Muscle of leg (tissue), 3 donors: ENCODE measurements at regions not wholly inside any gene's neighbourhood (a gene's known extent, or its start where the extent isn't known, plus 50 kb on each side); places are given as distances from the start of the nearest gene placed in this dataset.
A peak's percentile ranks its signal among the peaks of the same experiment; 100 is the strongest.

Experiments used
- DNase-seq: peaks from one replicate; pipeline ENCODE4 v3.0.0; 2013
- H3K27ac ChIP-seq: one replicate; pipeline ENCODE4 v1.5.1; 2013; ENCODE audit warnings: mild to moderate bottlenecking, low read length, control low read depth
- H3K27me3 ChIP-seq: one replicate; pipeline ENCODE4 v1.6.1; 2013; ENCODE audit warnings: low read length; ENCODE audit not compliant: control insufficient read depth, insufficient read depth
- H3K36me3 ChIP-seq: one replicate; pipeline ENCODE4 v1.6.1; 2013; ENCODE audit warnings: low read length; ENCODE audit not compliant: control insufficient read depth, insufficient read depth
- H3K4me1 ChIP-seq: one replicate; pipeline ENCODE4 v1.6.1; 2013; ENCODE audit warnings: low read length; ENCODE audit not compliant: control insufficient read depth, insufficient read depth
- H3K4me3 ChIP-seq: one replicate; pipeline ENCODE4 v1.5.1; 2013; ENCODE audit warnings: low read length, control low read depth
- H3K9me3 ChIP-seq: replicated peaks from 2 replicates; pipeline ENCODE4 v1.6.1; 2013; ENCODE audit warnings: low read depth, low read length; ENCODE audit not compliant: control insufficient read depth
- WGBS: methylation state at CpG from one replicate; pipeline ENCODE4 v1.1.5; 2013; ENCODE audit warnings: missing lambda C conversion rate; ENCODE audit not compliant: insufficient coverage; 5-methylcytosine and 5-hydroxymethylcytosine counted together

GRCh38 chr9:87249029-87249428 lies 248.6 kb upstream of the DAPK1 start:
- DNase-seq: no peak
- Histone ChIP-seq H3K27ac (no peak overlapping the region), H3K4me1 (peaks cover 7% of the 10 kb centered on the region), H3K4me3 (no peak overlapping the region), H3K36me3 (peaks cover 2% of the 10 kb centered on the region), H3K27me3 (no peaks in the 10 kb centered on the region), H3K9me3 (no peaks in the 10 kb centered on the region)
- 100% methylated on average over 1 of the region's 3 CpGs for WGBS

- Histone ChIP-seq H3K4me1 (peaks cover 10% of the 10 kb centered on the region), H3K4me3 (no peak overlapping the region), H3K27me3 (no peaks in the 10 kb centered on the region), H3K9me3 (no peaks in the 10 kb centered on the region), H3K36me3 (peaks cover 2% of the 10 kb centered on the region), H3K27ac (no peak overlapping the region)
- DNase-seq: no peak
- WGBS: no CpG with 5 or more reads among the region's 1 CpG
Observed at GRCh38 chr9:87250205-87250604, 247.5 kb upstream of the DAPK1 start.

GRCh38 chr9:87255431-87256155 lies 242.1 kb upstream of the DAPK1 start:
- H3K27ac ChIP-seq: peak overlapping the region; percentile 93
- H3K4me3 ChIP-seq: no peak overlapping the region
- 8% methylated on average over 6 of the region's 11 CpGs for WGBS
- H3K36me3 ChIP-seq: no peaks in the 10 kb centered on the region
- H3K27me3 ChIP-seq: no peaks in the 10 kb centered on the region
- H3K9me3 ChIP-seq: no peaks in the 10 kb centered on the region
- peaks cover 39% of the 10 kb centered on the region for H3K4me1 ChIP-seq
- peak; percentile 94 for DNase-seq

GRCh38 chr9:87256973-87257372 lies 240.7 kb upstream of the DAPK1 start:
- Histone ChIP-seq H3K27me3 (no peaks in the 10 kb centered on the region), H3K9me3 (no peaks in the 10 kb centered on the region), H3K36me3 (no peaks in the 10 kb centered on the region), H3K27ac (no peak overlapping the region), H3K4me3 (no peak overlapping the region), H3K4me1 (peaks cover 39% of the 10 kb centered on the region)
- peak; percentile 78 for DNase-seq

GRCh38 chr9:87259543-87260518 lies 237.8 kb upstream of the DAPK1 start:
- Histone ChIP-seq H3K36me3 (no peaks in the 10 kb centered on the region), H3K27ac (peak overlapping the region; percentile 90), H3K4me1 (peaks cover 39% of the 10 kb centered on the region), H3K4me3 (no peak overlapping the region), H3K27me3 (no peaks in the 10 kb centered on the region), H3K9me3 (no peaks in the 10 kb centered on the region)
- peak; percentile 98 for DNase-seq
- WGBS: 20% methylated on average over 13 of the region's 20 CpGs

- H3K4me1 ChIP-seq: peaks cover 28% of the 10 kb centered on the region
- peaks cover 6% of the 10 kb centered on the region for H3K36me3 ChIP-seq
- H3K27ac ChIP-seq: no peak overlapping the region
- H3K4me3 ChIP-seq: no peak overlapping the region
- no peaks in the 10 kb centered on the region for H3K9me3 ChIP-seq
- WGBS: 92% methylated on average over 9 of the region's 9 CpGs
- H3K27me3 ChIP-seq: no peaks in the 10 kb centered on the region
- no peak for DNase-seq
Observed at GRCh38 chr9:87263291-87263690, 234.4 kb upstream of the DAPK1 start.

- peaks cover 6% of the 10 kb centered on the region for H3K36me3 ChIP-seq
- no CpG with 5 or more reads among the region's 1 CpG for WGBS
- H3K4me3 ChIP-seq: no peak overlapping the region
- no peaks in the 10 kb centered on the region for H3K27me3 ChIP-seq
- H3K27ac ChIP-seq: peak overlapping the region; percentile 96
- H3K4me1 ChIP-seq: peaks cover 43% of the 10 kb centered on the region
- no peak for DNase-seq
- H3K9me3 ChIP-seq: no peaks in the 10 kb centered on the region
Observed at GRCh38 chr9:87266697-87267096, 231.0 kb upstream of the DAPK1 start.

- H3K27me3 ChIP-seq: no peaks in the 10 kb centered on the region
- DNase-seq: peak; percentile 96
- H3K36me3 ChIP-seq: peaks cover 6% of the 10 kb centered on the region
- WGBS: 26% methylated on average over 9 of the region's 15 CpGs
- H3K27ac ChIP-seq: peak overlapping the region; percentile 96
- no peak overlapping the region for H3K4me3 ChIP-seq
- H3K4me1 ChIP-seq: peaks cover 44% of the 10 kb centered on the region
- no peaks in the 10 kb centered on the region for H3K9me3 ChIP-seq
Observed at GRCh38 chr9:87267251-87268070, 230.2 kb upstream of the DAPK1 start.

- Histone ChIP-seq H3K27ac (peak overlapping the region; percentile 96), H3K36me3 (peaks cover 6% of the 10 kb centered on the region), H3K9me3 (no peaks in the 10 kb centered on the region), H3K4me1 (peaks cover 44% of the 10 kb centered on the region), H3K27me3 (no peaks in the 10 kb centered on the region), H3K4me3 (no peak overlapping the region)
- DNase-seq: no peak
- WGBS: no CpG with 5 or more reads among the region's 7 CpGs
Observed at GRCh38 chr9:87269296-87270176, 228.1 kb upstream of the DAPK1 start.
